GM18517 (cell line): ENCODE measurements at regions not wholly inside any gene's neighbourhood (a gene's known extent, or its start where the extent isn't known, plus 50 kb on each side); places are given as distances from the start of the nearest gene placed in this dataset.

ENCODE experiments used
- ATAC-seq: cut with Tn5 transposase; IDR thresholded peaks from one replicate; pipeline ENCODE4 v1.9.1; 2021; ENCODE audit warnings: mild to moderate bottlenecking, moderate library complexity; ENCODE audit not compliant: unreplicated experiment

GRCh38 chr1:187622545-187622944 lies 793.8 kb downstream of the PLA2G4A start:
- ATAC-seq = no peak

GRCh38 chr1:187624812-187625545 lies 796.2 kb downstream of the PLA2G4A start:
- no peak for ATAC-seq

- ATAC-seq = no peak
Measured at GRCh38 chr1:187626056-187626455, 797.3 kb downstream of the PLA2G4A start.

GRCh38 chr1:187627516-187627915 lies 798.8 kb downstream of the PLA2G4A start:
- no peak for ATAC-seq

- ATAC-seq = no peak
Measured at GRCh38 chr1:187629075-187629474, 800.3 kb downstream of the PLA2G4A start.

- no peak for ATAC-seq
Measured at GRCh38 chr1:187630653-187631380, 802.1 kb downstream of the PLA2G4A start.

- ATAC-seq = no peak
Measured at GRCh38 chr1:187631381-187631675, 802.6 kb downstream of the PLA2G4A start.

GRCh38 chr1:187631984-187632383 lies 803.2 kb downstream of the PLA2G4A start:
- no peak for ATAC-seq

GRCh38 chr1:187634940-187635339 lies 806.2 kb downstream of the PLA2G4A start:
- no peak for ATAC-seq

GRCh38 chr1:187638733-187639434 lies 810.1 kb downstream of the PLA2G4A start:
- ATAC-seq = no peak

- ATAC-seq = no peak
Measured at GRCh38 chr1:187641015-187641414, 812.3 kb downstream of the PLA2G4A start.

GRCh38 chr1:187641463-187641862 lies 812.7 kb downstream of the PLA2G4A start:
- no peak for ATAC-seq

- ATAC-seq = no peak
Measured at GRCh38 chr1:187641907-187642306, 813.2 kb downstream of the PLA2G4A start.

- ATAC-seq = no peak
Measured at GRCh38 chr1:187645651-187646050, 816.9 kb downstream of the PLA2G4A start.

GRCh38 chr1:187646536-187647107 lies 817.9 kb downstream of the PLA2G4A start:
- no peak for ATAC-seq

GRCh38 chr1:187648091-187648490 lies 819.3 kb downstream of the PLA2G4A start:
- ATAC-seq = no peak

GRCh38 chr1:187654635-187655034 lies 825.9 kb downstream of the PLA2G4A start:
- no peak for ATAC-seq

GRCh38 chr1:187655104-187655503 lies 826.4 kb downstream of the PLA2G4A start:
- ATAC-seq = no peak

GRCh38 chr1:187665483-187665882 lies 836.7 kb downstream of the PLA2G4A start:
- ATAC-seq = no peak

GRCh38 chr1:187680823-187681222 lies 852.1 kb downstream of the PLA2G4A start:
- ATAC-seq = no peak

- ATAC-seq = no peak
Measured at GRCh38 chr1:187682112-187682511, 853.4 kb downstream of the PLA2G4A start.

GRCh38 chr1:187685333-187685732 lies 856.6 kb downstream of the PLA2G4A start:
- ATAC-seq = no peak
